HEK293 (cell line): ENCODE measurements at regions not wholly inside any gene's neighbourhood (a gene's known extent, or its start where the extent isn't known, plus 50 kb on each side); places are given as distances from the start of the nearest gene placed in this dataset.

Experiments
- CTCF ChIA-PET: fragments of 350-600 bp; formaldehyde crosslinking; extraction: SDS; loops from one replicate; lab custom pipeline; 2021; ENCODE audit warnings: antibody characterized with exemption; lab: Yijun Ruan, JAX
- POLR2A ChIA-PET: fragments of 300-600 bp; formaldehyde crosslinking; extraction: SDS; loops from one replicate; lab custom pipeline; 2020; ENCODE audit warnings: antibody characterized with exemption, inconsistent platforms; lab: Yijun Ruan, JAX
- H3K27ac ChIP-seq: fragments of 200-500 bp; sonication (Bioruptor generic); 2 replicates; pipeline ENCODE4 v1.5.1; 2014; ENCODE audit warnings: low read depth, low read length, control low read depth, inconsistent platforms; ENCODE audit errors: extremely low read depth
- H3K36me3 ChIP-seq, 2 experiments: fragments of 200-500 bp in 1 of 2; sonication (Bioruptor generic) in 1 of 2; 1 replicate in 1 of 2; 2 replicates in 1 of 2; pipeline ENCODE4 v1.5.1; 2014 to 2017; ENCODE audit warnings: inconsistent platforms in 2 of 2, low read length in 2 of 2; ENCODE audit not compliant: control insufficient read depth in 2 of 2, insufficient read depth in 1 of 2
- H3K4me1 ChIP-seq: fragments of 200-500 bp; sonication (Bioruptor generic); 2 replicates; pipeline ENCODE4 v1.5.1; 2014; ENCODE audit warnings: mild to moderate bottlenecking, low read length, inconsistent platforms; ENCODE audit not compliant: control insufficient read depth, insufficient read depth
- H3K4me3 ChIP-seq: 2 replicates; pipeline ENCODE4 v1.5.1; 2011; ENCODE audit warnings: low read depth, mild to moderate bottlenecking, control low read depth, low read length, moderate library complexity
- H3K9me3 ChIP-seq: fragments of 200-500 bp; sonication (Bioruptor generic); 2 replicates; pipeline ENCODE4 v1.5.1; 2014; ENCODE audit warnings: low read depth, low read length, inconsistent platforms; ENCODE audit not compliant: control insufficient read depth, insufficient read depth
- KLF8 ChIP-seq: fragments of 450-650 bp; formaldehyde crosslinking; IDR thresholded peaks from 2 replicates; pipeline ENCODE4 v1.5.1; 2016; ENCODE audit warnings: missing biosample characterization, missing genetic modification characterization
- OSR2 ChIP-seq: fragments of 450-650 bp; formaldehyde crosslinking; IDR thresholded peaks from 2 replicates; pipeline ENCODE4 v1.5.1; 2016; ENCODE audit warnings: missing biosample characterization, missing genetic modification characterization
- PRDM1 ChIP-seq: fragments of 450-650 bp; formaldehyde crosslinking; IDR thresholded peaks from 2 replicates; pipeline ENCODE4; 2016; ENCODE audit warnings: missing biosample characterization, missing genetic modification characterization
- RBAK ChIP-seq: fragments of 450-650 bp; formaldehyde crosslinking; IDR thresholded peaks from 2 replicates; pipeline ENCODE4 v1.5.1; 2016; ENCODE audit warnings: missing biosample characterization, missing genetic modification characterization
- WT1 ChIP-seq: fragments of 450-650 bp; formaldehyde crosslinking; IDR thresholded peaks from 2 replicates; pipeline ENCODE4 v1.5.1; 2016; ENCODE audit warnings: missing biosample characterization, missing genetic modification characterization
- ZBTB48 ChIP-seq: fragments of 450-650 bp; formaldehyde crosslinking; IDR thresholded peaks from 2 replicates; pipeline ENCODE4 v1.5.1; 2016; ENCODE audit warnings: missing biosample characterization, missing genetic modification characterization
- ZNF19 ChIP-seq: fragments of 450-650 bp; formaldehyde crosslinking; IDR thresholded peaks from 2 replicates; pipeline ENCODE4; 2016; ENCODE audit warnings: missing biosample characterization, missing genetic modification characterization, low read depth
- ZNF202 ChIP-seq: fragments of 450-650 bp; formaldehyde crosslinking; IDR thresholded peaks from 2 replicates; pipeline ENCODE4 v1.5.1; 2016; ENCODE audit warnings: missing biosample characterization, missing genetic modification characterization, borderline replicate concordance
- ZNF366 ChIP-seq: fragments of 450-650 bp; formaldehyde crosslinking; conservative IDR thresholded peaks from 2 replicates; pipeline ENCODE4 v1.5.1; 2016; ENCODE audit warnings: missing biosample characterization, missing genetic modification characterization
- ZNF610 ChIP-seq: fragments of 450-650 bp; formaldehyde crosslinking; IDR thresholded peaks from 2 replicates; pipeline ENCODE4 v1.5.1; 2016; ENCODE audit warnings: missing biosample characterization, missing genetic modification characterization, borderline replicate concordance
- ZNF624 ChIP-seq: fragments of 450-650 bp; formaldehyde crosslinking; IDR thresholded peaks from 2 replicates; pipeline ENCODE4 v1.5.1; 2017; ENCODE audit warnings: missing biosample characterization, missing genetic modification characterization
- ZNF658 ChIP-seq: fragments of 450-650 bp; formaldehyde crosslinking; IDR thresholded peaks from 2 replicates; pipeline ENCODE4; 2016; ENCODE audit warnings: missing biosample characterization, missing genetic modification characterization
- ZNF664 ChIP-seq: fragments of 450-650 bp; formaldehyde crosslinking; IDR thresholded peaks from 2 replicates; pipeline ENCODE4 v1.5.1; 2016; ENCODE audit warnings: missing biosample characterization, missing genetic modification characterization
- TF ChIP-seq, protein P1 (sequence below): fragments of 450-650 bp; formaldehyde crosslinking; IDR thresholded peaks from 2 replicates; pipeline ENCODE4 v1.5.1; 2016; ENCODE audit warnings: missing biosample characterization, missing genetic modification characterization, borderline replicate concordance
- TF ChIP-seq, protein P2 (sequence below): fragments of 450-650 bp; formaldehyde crosslinking; IDR thresholded peaks from 2 replicates; pipeline ENCODE4 v1.5.1; 2016; ENCODE audit warnings: missing biosample characterization, missing genetic modification characterization
- TF ChIP-seq, protein P3 (sequence below): IDR thresholded peaks from 2 replicates; pipeline ENCODE4 v1.6.1; 2011; ENCODE audit warnings: mild to moderate bottlenecking, low read depth, low read length, borderline replicate concordance
- TF ChIP-seq, protein P4 (sequence below): fragments of 450-650 bp; formaldehyde crosslinking; IDR thresholded peaks from 2 replicates; pipeline ENCODE4 v1.5.1; 2016; ENCODE audit warnings: missing biosample characterization, missing genetic modification characterization
- TF ChIP-seq, protein P5 (sequence below): fragments of 450-650 bp; formaldehyde crosslinking; IDR thresholded peaks from 2 replicates; pipeline ENCODE4 v1.5.1; 2016; ENCODE audit warnings: missing biosample characterization, missing genetic modification characterization

DNA sequence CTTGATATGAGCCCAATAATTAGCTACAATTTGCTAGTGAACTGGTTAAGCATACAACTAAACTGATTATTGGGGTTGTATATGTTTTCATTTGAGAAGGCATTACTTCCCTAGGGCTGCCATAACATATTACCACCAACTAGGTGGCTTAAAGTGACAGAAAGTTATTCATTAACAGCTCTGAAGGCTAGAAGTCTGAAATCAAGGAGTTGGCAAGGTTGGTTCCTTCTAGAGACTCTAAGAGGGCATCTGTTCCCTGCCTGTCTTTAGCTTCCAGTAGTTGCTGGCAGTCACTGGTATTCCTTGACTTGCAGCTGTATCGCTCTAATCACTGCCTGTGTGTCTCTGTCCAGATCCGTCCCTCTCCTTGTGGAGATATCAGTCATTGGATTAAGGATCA is 86.3 kb downstream of the LHX9 start:
- Histone ChIP-seq H3K4me1 (no peaks in the 10 kb centered on the region), H3K4me3 (no peak overlapping the region), H3K36me3 (no peaks in the 10 kb centered on the region), H3K9me3 (no peaks in the 10 kb centered on the region), H3K27ac (no peak overlapping the region)
- POLR2A ChIA-PET, result no interaction called here
- no peak for TF ChIP-seq OSR2 (tag by site-specific recombination)
- no peak for TF ChIP-seq KLF8 (tag by site-specific recombination)
- TF ChIP-seq ZNF664 (tag by site-specific recombination), result no peak
- no peak for TF ChIP-seq WT1 (tag by site-specific recombination)
- TF ChIP-seq RBAK, result no peak
- TF ChIP-seq, protein P1, sequence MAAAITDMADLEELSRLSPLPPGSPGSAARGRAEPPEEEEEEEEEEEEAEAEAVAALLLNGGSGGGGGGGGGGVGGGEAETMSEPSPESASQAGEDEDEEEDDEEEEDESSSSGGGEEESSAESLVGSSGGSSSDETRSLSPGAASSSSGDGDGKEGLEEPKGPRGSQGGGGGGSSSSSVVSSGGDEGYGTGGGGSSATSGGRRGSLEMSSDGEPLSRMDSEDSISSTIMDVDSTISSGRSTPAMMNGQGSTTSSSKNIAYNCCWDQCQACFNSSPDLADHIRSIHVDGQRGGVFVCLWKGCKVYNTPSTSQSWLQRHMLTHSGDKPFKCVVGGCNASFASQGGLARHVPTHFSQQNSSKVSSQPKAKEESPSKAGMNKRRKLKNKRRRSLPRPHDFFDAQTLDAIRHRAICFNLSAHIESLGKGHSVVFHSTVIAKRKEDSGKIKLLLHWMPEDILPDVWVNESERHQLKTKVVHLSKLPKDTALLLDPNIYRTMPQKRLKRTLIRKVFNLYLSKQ, result no peak
- TF ChIP-seq ZBTB48 (tag by site-specific recombination), result no peak
- TF ChIP-seq ZNF610 (tag by site-specific recombination), result no peak
- TF ChIP-seq, protein P2, sequence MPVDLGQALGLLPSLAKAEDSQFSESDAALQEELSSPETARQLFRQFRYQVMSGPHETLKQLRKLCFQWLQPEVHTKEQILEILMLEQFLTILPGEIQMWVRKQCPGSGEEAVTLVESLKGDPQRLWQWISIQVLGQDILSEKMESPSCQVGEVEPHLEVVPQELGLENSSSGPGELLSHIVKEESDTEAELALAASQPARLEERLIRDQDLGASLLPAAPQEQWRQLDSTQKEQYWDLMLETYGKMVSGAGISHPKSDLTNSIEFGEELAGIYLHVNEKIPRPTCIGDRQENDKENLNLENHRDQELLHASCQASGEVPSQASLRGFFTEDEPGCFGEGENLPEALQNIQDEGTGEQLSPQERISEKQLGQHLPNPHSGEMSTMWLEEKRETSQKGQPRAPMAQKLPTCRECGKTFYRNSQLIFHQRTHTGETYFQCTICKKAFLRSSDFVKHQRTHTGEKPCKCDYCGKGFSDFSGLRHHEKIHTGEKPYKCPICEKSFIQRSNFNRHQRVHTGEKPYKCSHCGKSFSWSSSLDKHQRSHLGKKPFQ (tag by site-specific recombination), result no peak
- TF ChIP-seq ZNF19 (tag by site-specific recombination), result no peak
- TF ChIP-seq, protein P3, sequence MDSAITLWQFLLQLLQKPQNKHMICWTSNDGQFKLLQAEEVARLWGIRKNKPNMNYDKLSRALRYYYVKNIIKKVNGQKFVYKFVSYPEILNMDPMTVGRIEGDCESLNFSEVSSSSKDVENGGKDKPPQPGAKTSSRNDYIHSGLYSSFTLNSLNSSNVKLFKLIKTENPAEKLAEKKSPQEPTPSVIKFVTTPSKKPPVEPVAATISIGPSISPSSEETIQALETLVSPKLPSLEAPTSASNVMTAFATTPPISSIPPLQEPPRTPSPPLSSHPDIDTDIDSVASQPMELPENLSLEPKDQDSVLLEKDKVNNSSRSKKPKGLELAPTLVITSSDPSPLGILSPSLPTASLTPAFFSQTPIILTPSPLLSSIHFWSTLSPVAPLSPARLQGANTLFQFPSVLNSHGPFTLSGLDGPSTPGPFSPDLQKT, result no peak
- no peak for TF ChIP-seq ZNF366 (tag by site-specific recombination)
- TF ChIP-seq ZNF624 (tag by site-specific recombination), result no peak
- TF ChIP-seq ZNF202 (tag by site-specific recombination), result no peak
- TF ChIP-seq, protein P4, sequence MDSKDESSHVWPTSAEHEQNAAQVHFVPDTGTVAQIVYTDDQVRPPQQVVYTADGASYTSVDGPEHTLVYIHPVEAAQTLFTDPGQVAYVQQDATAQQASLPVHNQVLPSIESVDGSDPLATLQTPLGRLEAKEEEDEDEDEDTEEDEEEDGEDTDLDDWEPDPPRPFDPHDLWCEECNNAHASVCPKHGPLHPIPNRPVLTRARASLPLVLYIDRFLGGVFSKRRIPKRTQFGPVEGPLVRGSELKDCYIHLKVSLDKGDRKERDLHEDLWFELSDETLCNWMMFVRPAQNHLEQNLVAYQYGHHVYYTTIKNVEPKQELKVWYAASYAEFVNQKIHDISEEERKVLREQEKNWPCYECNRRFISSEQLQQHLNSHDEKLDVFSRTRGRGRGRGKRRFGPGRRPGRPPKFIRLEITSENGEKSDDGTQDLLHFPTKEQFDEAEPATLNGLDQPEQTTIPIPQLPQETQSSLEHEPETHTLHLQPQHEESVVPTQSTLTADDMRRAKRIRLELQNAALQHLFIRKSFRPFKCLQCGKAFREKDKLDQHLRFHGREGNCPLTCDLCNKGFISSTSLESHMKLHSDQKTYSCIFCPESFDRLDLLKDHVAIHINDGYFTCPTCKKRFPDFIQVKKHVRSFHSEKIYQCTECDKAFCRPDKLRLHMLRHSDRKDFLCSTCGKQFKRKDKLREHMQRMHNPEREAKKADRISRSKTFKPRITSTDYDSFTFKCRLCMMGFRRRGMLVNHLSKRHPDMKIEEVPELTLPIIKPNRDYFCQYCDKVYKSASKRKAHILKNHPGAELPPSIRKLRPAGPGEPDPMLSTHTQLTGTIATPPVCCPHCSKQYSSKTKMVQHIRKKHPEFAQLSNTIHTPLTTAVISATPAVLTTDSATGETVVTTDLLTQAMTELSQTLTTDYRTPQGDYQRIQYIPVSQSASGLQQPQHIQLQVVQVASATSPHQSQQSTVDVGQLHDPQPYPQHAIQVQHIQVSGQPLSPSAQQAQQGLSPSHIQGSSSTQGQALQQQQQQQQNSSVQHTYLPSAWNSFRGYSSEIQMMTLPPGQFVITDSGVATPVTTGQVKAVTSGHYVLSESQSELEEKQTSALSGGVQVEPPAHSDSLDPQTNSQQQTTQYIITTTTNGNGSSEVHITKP (tag by site-specific recombination), result no peak
- no peak for TF ChIP-seq PRDM1 (tag by site-specific recombination)
- TF ChIP-seq, protein P5, sequence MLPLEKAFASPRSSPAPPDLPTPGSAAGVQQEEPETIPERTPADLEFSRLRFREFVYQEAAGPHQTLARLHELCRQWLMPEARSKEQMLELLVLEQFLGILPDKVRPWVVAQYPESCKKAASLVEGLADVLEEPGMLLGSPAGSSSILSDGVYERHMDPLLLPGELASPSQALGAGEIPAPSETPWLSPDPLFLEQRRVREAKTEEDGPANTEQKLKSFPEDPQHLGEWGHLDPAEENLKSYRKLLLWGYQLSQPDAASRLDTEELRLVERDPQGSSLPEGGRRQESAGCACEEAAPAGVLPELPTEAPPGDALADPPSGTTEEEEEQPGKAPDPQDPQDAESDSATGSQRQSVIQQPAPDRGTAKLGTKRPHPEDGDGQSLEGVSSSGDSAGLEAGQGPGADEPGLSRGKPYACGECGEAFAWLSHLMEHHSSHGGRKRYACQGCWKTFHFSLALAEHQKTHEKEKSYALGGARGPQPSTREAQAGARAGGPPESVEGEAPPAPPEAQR (tag by site-specific recombination), result no peak
- no peak for TF ChIP-seq ZNF658
- CTCF ChIA-PET, result no interaction called here
